ENCODE measurements at regions not wholly inside any gene's neighbourhood (a gene's known extent, or its start where the extent isn't known, plus 50 kb on each side); places are given as distances from the start of the nearest gene placed in this dataset.

DNA sequence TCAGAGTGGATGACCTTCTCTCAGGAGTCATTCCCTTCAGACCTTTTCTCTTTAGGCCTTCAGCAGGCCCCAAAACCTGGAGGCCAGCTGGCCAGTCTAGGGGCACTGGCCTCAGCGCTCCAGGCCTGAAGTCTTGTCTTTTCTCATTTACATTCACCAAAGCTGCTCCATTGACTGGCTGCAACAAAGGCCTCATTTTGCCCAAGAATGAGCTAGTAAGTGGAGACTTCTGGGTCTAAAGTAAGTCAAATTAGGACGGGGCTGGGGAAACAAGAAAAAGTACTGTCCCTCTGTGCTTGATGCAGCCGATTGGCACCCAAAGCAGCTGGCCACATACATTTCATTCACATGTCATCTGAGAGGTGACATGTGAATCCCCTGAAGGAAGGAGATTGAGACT lies 83.8 kb upstream of the RIOK3 start:
- no peak for TF ChIP-seq TAF1 (IDR thresholded peaks at IDR 0.05; ENCODE audit: borderline replicate concordance, insufficient read depth, low read length)

- TF ChIP-seq SIN3A (IDR thresholded peaks at IDR 0.05; ENCODE audit: borderline replicate concordance, insufficient read depth, low read length) = no peak
- TF ChIP-seq, protein P1, sequence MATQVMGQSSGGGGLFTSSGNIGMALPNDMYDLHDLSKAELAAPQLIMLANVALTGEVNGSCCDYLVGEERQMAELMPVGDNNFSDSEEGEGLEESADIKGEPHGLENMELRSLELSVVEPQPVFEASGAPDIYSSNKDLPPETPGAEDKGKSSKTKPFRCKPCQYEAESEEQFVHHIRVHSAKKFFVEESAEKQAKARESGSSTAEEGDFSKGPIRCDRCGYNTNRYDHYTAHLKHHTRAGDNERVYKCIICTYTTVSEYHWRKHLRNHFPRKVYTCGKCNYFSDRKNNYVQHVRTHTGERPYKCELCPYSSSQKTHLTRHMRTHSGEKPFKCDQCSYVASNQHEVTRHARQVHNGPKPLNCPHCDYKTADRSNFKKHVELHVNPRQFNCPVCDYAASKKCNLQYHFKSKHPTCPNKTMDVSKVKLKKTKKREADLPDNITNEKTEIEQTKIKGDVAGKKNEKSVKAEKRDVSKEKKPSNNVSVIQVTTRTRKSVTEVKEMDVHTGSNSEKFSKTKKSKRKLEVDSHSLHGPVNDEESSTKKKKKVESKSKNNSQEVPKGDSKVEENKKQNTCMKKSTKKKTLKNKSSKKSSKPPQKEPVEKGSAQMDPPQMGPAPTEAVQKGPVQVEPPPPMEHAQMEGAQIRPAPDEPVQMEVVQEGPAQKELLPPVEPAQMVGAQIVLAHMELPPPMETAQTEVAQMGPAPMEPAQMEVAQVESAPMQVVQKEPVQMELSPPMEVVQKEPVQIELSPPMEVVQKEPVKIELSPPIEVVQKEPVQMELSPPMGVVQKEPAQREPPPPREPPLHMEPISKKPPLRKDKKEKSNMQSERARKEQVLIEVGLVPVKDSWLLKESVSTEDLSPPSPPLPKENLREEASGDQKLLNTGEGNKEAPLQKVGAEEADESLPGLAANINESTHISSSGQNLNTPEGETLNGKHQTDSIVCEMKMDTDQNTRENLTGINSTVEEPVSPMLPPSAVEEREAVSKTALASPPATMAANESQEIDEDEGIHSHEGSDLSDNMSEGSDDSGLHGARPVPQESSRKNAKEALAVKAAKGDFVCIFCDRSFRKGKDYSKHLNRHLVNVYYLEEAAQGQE (IDR thresholded peaks at IDR 0.05; ENCODE audit: insufficient read depth in 1 of 2, low read depth in 2 of 2, low read length in 2 of 2) = no peak
- TF ChIP-seq POLR2AphosphoS5 (IDR thresholded peaks at IDR 0.05; ENCODE audit: low read depth, low read length) = no peak
- no peak for TF ChIP-seq TAF1 (IDR thresholded peaks at IDR 0.05; ENCODE audit: borderline replicate concordance, insufficient read depth, low read length)
- no peak for TF ChIP-seq FOXP2 (optimal IDR thresholded peaks at IDR 0.05; ENCODE audit: borderline replicate concordance, extremely low read depth, extremely low read length, insufficient read depth)
Observed at GRCh38 chr18:23373570-23373969, 79.5 kb upstream of the RIOK3 start.

- TF ChIP-seq, protein P1 (IDR thresholded peaks at IDR 0.05; ENCODE audit: insufficient read depth in 1 of 2, low read depth in 2 of 2, low read length in 2 of 2) = no peak
- TF ChIP-seq TAF1 (IDR thresholded peaks at IDR 0.05; ENCODE audit: borderline replicate concordance, insufficient read depth, low read length) = no peak
- no peak for TF ChIP-seq POLR2AphosphoS5 (IDR thresholded peaks at IDR 0.05; ENCODE audit: low read depth, low read length)
- TF ChIP-seq SIN3A (IDR thresholded peaks at IDR 0.05; ENCODE audit: borderline replicate concordance, insufficient read depth, low read length) = no peak
- TF ChIP-seq FOXP2 (optimal IDR thresholded peaks at IDR 0.05; ENCODE audit: borderline replicate concordance, extremely low read depth, extremely low read length, insufficient read depth) = no peak
Observed at GRCh38 chr18:23377669-23378301, 75.3 kb upstream of the RIOK3 start.

GRCh38 chr18:23378302-23378686 lies 74.8 kb upstream of the RIOK3 start:
- no peak for TF ChIP-seq POLR2AphosphoS5 (IDR thresholded peaks at IDR 0.05; ENCODE audit: low read depth, low read length)
- TF ChIP-seq SIN3A (IDR thresholded peaks at IDR 0.05; ENCODE audit: borderline replicate concordance, insufficient read depth, low read length) = no peak
- TF ChIP-seq FOXP2 (optimal IDR thresholded peaks at IDR 0.05; ENCODE audit: borderline replicate concordance, extremely low read depth, extremely low read length, insufficient read depth) = no peak
- TF ChIP-seq TAF1 (IDR thresholded peaks at IDR 0.05; ENCODE audit: borderline replicate concordance, insufficient read depth, low read length) = no peak
- TF ChIP-seq, protein P1 (IDR thresholded peaks at IDR 0.05; ENCODE audit: insufficient read depth in 1 of 2, low read depth in 2 of 2, low read length in 2 of 2) = no peak

DNA sequence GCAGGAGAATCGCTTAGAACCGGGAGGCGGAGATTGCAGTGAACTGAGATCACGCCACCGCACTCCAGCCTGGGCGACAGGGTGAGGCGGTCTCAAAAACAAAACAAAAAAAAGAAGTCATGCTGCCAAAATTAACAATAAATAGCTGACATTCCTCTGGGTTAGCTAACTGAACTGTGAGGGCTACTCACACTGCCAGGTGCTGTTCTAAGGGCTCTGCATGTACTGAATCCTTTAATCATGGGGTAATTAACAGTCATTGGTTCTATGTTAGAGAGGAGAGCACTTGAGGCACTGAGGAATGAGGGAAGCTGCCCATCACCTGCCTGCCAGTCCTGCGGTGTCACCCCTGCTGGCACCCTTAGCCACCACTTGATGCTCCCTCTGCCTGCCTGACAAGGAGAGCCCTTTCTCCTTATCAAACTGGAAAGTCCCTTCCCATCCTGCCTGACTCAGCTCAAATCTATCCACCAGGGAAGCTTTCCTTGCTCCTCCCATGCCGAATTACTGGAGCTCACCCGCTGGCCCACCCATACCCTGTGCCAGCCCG lies 73.0 kb upstream of the RIOK3 start:
- no peak for TF ChIP-seq SIN3A (IDR thresholded peaks at IDR 0.05; ENCODE audit: borderline replicate concordance, insufficient read depth, low read length)
- TF ChIP-seq FOXP2 (optimal IDR thresholded peaks at IDR 0.05; ENCODE audit: borderline replicate concordance, extremely low read depth, extremely low read length, insufficient read depth) = no peak
- TF ChIP-seq, protein P1 (IDR thresholded peaks at IDR 0.05; ENCODE audit: insufficient read depth in 1 of 2, low read depth in 2 of 2, low read length in 2 of 2) = no peak
- no peak for TF ChIP-seq TAF1 (IDR thresholded peaks at IDR 0.05; ENCODE audit: borderline replicate concordance, insufficient read depth, low read length)
- no peak for TF ChIP-seq POLR2AphosphoS5 (IDR thresholded peaks at IDR 0.05; ENCODE audit: low read depth, low read length)

Data from PFSK-1 (cell line).